Right ventricle myocardium inferior (tissue), 1 donor: ENCODE measurements at regions not wholly inside any gene's neighbourhood (a gene's known extent, or its start where the extent isn't known, plus 50 kb on each side); places are given as distances from the start of the nearest gene placed in this dataset.
"Not testable (repeated sequence)": the region's sequence is repeated elsewhere in the genome, so short reads cannot be mapped to it uniquely, and the experiment has no call there.

Source experiments
- ATAC-seq: fragments of 200-7000 bp; cut with Tn5 transposase; one replicate; pipeline ENCODE4 v1.9.1; 2020; ENCODE audit warnings: mild to moderate bottlenecking, moderate library complexity
- DNase-seq: peaks from one replicate; pipeline ENCODE4 v3.0.0; 2021; ENCODE audit errors: missing footprints
- intact Hi-C: fragments of 100-400 bp; cut with DNase I; formaldehyde crosslinking; loops from one replicate; pipeline ENCODE4 v1.11.0; 2022
- donor health status: DM: no; HTN: yes; CAD: no; lungs with severe emphysema.

- intact Hi-C loops, result no loop called here
- DNase-seq, result no peak
- ATAC-seq, result no peak
Measured at GRCh38 chr6:135555550-135555949, 58.0 kb upstream of the AHI1 start.

- intact Hi-C loops, result no loop called here
- ATAC-seq (no peak), DNase-seq (no peak)
Measured at GRCh38 chr6:135557582-135557981, 60.0 kb upstream of the AHI1 start.

GRCh38 chr6:135565605-135566004, 68.1 kb upstream of the AHI1 start:
- intact Hi-C loops, result not testable (repeated sequence)

GRCh38 chr6:135566311-135567068, 69.0 kb upstream of the AHI1 start:
- intact Hi-C loops, result no loop called here
- no peak for ATAC-seq
- no peak for DNase-seq

More at GRCh38 chr6:135565605-135566004, 68.1 kb upstream of the AHI1 start:
- not testable (repeated sequence) for DNase-seq, ATAC-seq

- intact Hi-C loops, result no loop called here
- ATAC-seq (no peak), DNase-seq (no peak)
Measured at GRCh38 chr6:135567375-135568083, 70.0 kb upstream of the AHI1 start.

- intact Hi-C loops, result no loop called here
- peak; percentile 72 for ATAC-seq
- no peak for DNase-seq
Measured at GRCh38 chr6:135568379-135568778, 70.8 kb upstream of the AHI1 start.

GRCh38 chr6:135572051-135572450, 74.5 kb upstream of the AHI1 start:
- DNase-seq (no peak), ATAC-seq (no peak)
- intact Hi-C loops, result no loop called here

GRCh38 chr6:135575629-135576028, 78.1 kb upstream of the AHI1 start:
- intact Hi-C loops, result no loop called here
- ATAC-seq (no peak), DNase-seq (no peak)

GRCh38 chr6:135576055-135576454, 78.5 kb upstream of the AHI1 start:
- DNase-seq, result no peak
- intact Hi-C loops, result no loop called here
- ATAC-seq, result peak; percentile 34

- ATAC-seq (no peak), DNase-seq (no peak)
- intact Hi-C loops, result no loop called here
Measured at GRCh38 chr6:135577059-135577538, 79.6 kb upstream of the AHI1 start.

GRCh38 chr6:135578976-135579375, 81.4 kb upstream of the AHI1 start:
- ATAC-seq, result no peak
- no peak for DNase-seq
- intact Hi-C loops, result no loop called here

- ATAC-seq, result no peak
- intact Hi-C loops, result no loop called here
- DNase-seq, result no peak
Measured at GRCh38 chr6:135581211-135581610, 83.7 kb upstream of the AHI1 start.

GRCh38 chr6:135583256-135583761, 85.8 kb upstream of the AHI1 start:
- intact Hi-C loops, result no loop called here
- DNase-seq, result no peak

GRCh38 chr6:135586388-135586787, 88.8 kb upstream of the AHI1 start:
- intact Hi-C loops, result no loop called here
- no peak for DNase-seq
- no peak for ATAC-seq

More at GRCh38 chr6:135583256-135583761, 85.8 kb upstream of the AHI1 start:
- ATAC-seq, result no peak

GRCh38 chr6:135586844-135587243, 89.3 kb upstream of the AHI1 start:
- intact Hi-C loops, result no loop called here
- ATAC-seq (no peak), DNase-seq (no peak)

GRCh38 chr6:135592276-135592675, 94.7 kb upstream of the AHI1 start:
- DNase-seq (no peak), ATAC-seq (no peak)
- intact Hi-C loops, result no loop called here

GRCh38 chr6:135594000-135594399, 96.5 kb upstream of the AHI1 start:
- no peak for ATAC-seq
- intact Hi-C loops, result no loop called here

GRCh38 chr6:135600086-135600702, 102.7 kb upstream of the AHI1 start:
- ATAC-seq, result no peak
- DNase-seq, result peak; percentile 69
- intact Hi-C loops, result no loop called here

More at GRCh38 chr6:135594000-135594399, 96.5 kb upstream of the AHI1 start:
- DNase-seq, result no peak

- ATAC-seq, result no peak
- intact Hi-C loops, result no loop called here
- DNase-seq, result no peak
Measured at GRCh38 chr6:135600931-135601330, 103.4 kb upstream of the AHI1 start.

GRCh38 chr6:135601857-135602256, 104.3 kb upstream of the AHI1 start:
- intact Hi-C loops, result no loop called here
- DNase-seq, result no peak
- ATAC-seq, result no peak
